BJ (cell line): ENCODE measurements at regions not wholly inside any gene's neighbourhood (a gene's known extent, or its start where the extent isn't known, plus 50 kb on each side); places are given as distances from the start of the nearest gene placed in this dataset.

Source experiments
- CTCF ChIA-PET: fragments of 350-600 bp; formaldehyde crosslinking; extraction: SDS; loops from one replicate; lab custom pipeline; 2021; ENCODE audit warnings: antibody characterized with exemption, inconsistent platforms; lab: Yijun Ruan, JAX
- POLR2A ChIA-PET: fragments of 300-600 bp; sonication (Branson Sonifier 250); formaldehyde crosslinking; extraction: SDS; loops from one replicate; lab custom pipeline; 2021; ENCODE audit warnings: antibody characterized with exemption; lab: Charles Lee
- DNase-seq: peaks from one replicate; pipeline ENCODE4 v3.0.0-alpha.2; 2011; ENCODE audit warnings: low read depth
- H3K27me3 ChIP-seq: 2 replicates; pipeline ENCODE4 v1.6.0; 2011; ENCODE audit warnings: low read length; ENCODE audit not compliant: control insufficient read depth, insufficient read depth
- H3K36me3 ChIP-seq: 2 replicates; pipeline ENCODE4 v1.5.1; 2011; ENCODE audit warnings: low read length; ENCODE audit not compliant: control insufficient read depth, insufficient read depth
- H3K4me3 ChIP-seq: 2 replicates; pipeline ENCODE4 v1.5.1; 2011; ENCODE audit warnings: low read depth, mild to moderate bottlenecking, control low read depth, low read length
- TF ChIP-seq, protein P1 (sequence below): IDR thresholded peaks from 2 replicates; pipeline ENCODE4 v1.5.1; 2011; ENCODE audit warnings: low read depth, mild to moderate bottlenecking, control low read depth, inconsistent platforms, low read length, moderate library complexity; ENCODE audit not compliant: insufficient read depth

DNA sequence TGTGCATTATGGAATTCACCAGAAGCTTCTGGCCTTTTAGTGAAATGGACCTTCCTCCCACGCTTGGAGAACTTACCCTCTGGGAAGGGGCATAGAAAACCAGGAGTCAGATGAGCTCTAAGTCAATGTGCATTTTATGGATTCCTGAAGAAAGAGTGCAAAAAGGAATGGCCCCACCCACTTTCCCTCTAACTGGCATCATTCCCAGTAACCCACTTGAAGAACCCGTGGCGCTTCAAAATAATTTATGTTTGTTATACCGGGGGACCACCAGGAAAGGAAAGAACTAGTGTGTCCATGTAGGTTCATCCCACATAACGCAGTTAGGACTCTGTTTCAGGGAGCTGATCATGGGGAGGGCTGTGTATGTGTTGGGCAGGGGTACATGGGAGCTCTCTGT lies 1153.4 kb downstream of the TMEM121 start:
- TF ChIP-seq, protein P1, sequence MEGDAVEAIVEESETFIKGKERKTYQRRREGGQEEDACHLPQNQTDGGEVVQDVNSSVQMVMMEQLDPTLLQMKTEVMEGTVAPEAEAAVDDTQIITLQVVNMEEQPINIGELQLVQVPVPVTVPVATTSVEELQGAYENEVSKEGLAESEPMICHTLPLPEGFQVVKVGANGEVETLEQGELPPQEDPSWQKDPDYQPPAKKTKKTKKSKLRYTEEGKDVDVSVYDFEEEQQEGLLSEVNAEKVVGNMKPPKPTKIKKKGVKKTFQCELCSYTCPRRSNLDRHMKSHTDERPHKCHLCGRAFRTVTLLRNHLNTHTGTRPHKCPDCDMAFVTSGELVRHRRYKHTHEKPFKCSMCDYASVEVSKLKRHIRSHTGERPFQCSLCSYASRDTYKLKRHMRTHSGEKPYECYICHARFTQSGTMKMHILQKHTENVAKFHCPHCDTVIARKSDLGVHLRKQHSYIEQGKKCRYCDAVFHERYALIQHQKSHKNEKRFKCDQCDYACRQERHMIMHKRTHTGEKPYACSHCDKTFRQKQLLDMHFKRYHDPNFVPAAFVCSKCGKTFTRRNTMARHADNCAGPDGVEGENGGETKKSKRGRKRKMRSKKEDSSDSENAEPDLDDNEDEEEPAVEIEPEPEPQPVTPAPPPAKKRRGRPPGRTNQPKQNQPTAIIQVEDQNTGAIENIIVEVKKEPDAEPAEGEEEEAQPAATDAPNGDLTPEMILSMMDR: no peak
- CTCF ChIA-PET: no interaction called here
- no peak for DNase-seq
- no peaks in the 10 kb centered on the region for H3K27me3 ChIP-seq
- no peak overlapping the region for H3K4me3 ChIP-seq
- no peaks in the 10 kb centered on the region for H3K36me3 ChIP-seq
- POLR2A ChIA-PET: no interaction called here

DNA sequence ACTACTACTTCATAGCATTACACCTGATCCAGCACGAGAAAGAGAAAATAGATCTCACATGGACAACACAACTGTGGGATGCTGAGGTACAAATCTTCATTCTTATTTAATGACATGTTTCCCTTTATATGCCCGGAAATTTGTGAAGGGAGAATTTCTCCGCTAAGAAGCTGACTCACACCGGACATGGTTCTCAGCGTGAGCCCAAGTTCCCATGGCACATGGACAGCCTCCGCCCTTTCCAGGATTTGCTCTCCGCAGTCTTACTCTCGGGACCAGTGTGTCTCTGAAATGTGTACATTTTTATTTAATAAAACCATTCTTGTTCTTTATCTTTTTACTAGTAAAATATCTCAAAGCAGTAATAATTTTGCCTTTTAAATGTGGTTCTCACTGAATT lies 1154.8 kb downstream of the TMEM121 start:
- no peak for DNase-seq
- ChIA-PET CTCF (no interaction called here), POLR2A (no interaction called here)
- Histone ChIP-seq H3K4me3 (no peak overlapping the region), H3K27me3 (no peaks in the 10 kb centered on the region), H3K36me3 (no peaks in the 10 kb centered on the region)
- TF ChIP-seq, protein P1: no peak

DNA sequence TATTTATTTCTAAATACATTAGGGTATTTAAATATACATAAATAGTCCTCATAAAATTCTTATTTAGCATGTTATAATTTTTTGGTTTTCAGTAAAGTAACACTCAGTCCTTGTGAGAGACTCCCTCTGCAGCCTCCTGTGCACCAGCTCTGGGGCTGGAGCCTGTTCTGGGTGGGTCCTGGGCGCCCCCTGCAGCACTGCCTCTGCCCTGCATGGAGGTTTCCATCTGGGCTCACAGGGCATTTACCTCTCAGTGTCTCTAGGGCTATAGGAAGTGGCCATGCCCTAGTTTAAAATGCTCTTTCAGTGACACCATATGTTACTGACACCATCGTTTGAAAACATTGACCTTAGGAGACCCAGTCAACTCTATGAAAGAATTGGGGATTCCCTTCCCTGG lies 1155.2 kb downstream of the TMEM121 start:
- no peaks in the 10 kb centered on the region for H3K36me3 ChIP-seq
- ChIA-PET CTCF (no interaction called here), POLR2A (no interaction called here)
- TF ChIP-seq, protein P1: no peak
- DNase-seq: no peak
- H3K27me3 ChIP-seq: no peaks in the 10 kb centered on the region
- H3K4me3 ChIP-seq: no peak overlapping the region

DNA sequence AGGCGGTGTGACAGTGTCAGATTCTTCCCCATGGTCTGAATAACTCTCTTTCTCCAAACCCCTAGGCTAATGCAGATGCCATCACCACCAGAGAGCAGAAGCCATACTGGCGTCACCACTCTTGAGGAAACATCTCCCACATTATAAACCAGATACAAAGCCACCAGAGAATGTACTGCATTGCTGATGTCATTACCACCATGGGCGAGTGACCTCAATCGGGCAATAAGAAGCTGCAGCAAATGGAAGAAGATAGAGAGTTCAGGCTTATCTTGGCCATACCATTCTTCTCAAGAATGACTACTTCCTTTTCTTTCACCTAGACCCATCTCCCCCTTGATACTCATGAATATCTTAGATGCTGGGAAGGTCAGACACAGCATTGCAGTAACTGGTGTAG lies 1157.2 kb downstream of the TMEM121 start:
- Histone ChIP-seq H3K4me3 (no peak overlapping the region), H3K27me3 (no peaks in the 10 kb centered on the region), H3K36me3 (no peaks in the 10 kb centered on the region)
- CTCF ChIA-PET: no interaction called here
- TF ChIP-seq, protein P1: no peak
- no peak for DNase-seq
- POLR2A ChIA-PET: no interaction called here

DNA sequence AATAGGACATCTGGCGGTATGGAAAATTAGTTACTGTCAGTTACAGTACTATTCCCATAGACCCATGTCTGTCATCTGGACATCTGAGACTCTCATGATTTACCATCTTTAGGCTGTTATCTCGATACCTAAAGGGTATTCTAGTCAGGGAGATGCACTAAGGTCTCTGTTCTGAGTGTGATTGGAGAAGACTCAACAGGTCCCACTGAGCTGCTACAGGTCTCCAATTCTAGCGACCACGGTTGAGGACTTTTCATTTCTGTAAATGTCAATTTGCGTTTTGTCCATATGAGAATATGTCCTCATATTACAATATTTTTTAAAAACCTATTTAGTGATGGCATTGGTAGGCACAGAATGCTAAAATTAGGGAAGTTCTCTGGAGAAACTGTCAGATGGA lies 1160.2 kb downstream of the TMEM121 start:
- TF ChIP-seq, protein P1: no peak
- CTCF ChIA-PET: no interaction called here
- Histone ChIP-seq H3K27me3 (no peaks in the 10 kb centered on the region), H3K4me3 (no peak overlapping the region), H3K36me3 (no peaks in the 10 kb centered on the region)
- POLR2A ChIA-PET: no interaction called here
- DNase-seq: no peak
